HEK293 (cell line): ENCODE measurements at regions not wholly inside any gene's neighbourhood (a gene's known extent, or its start where the extent isn't known, plus 50 kb on each side); places are given as distances from the start of the nearest gene placed in this dataset.
"Not testable (repeated sequence)": the region's sequence is repeated elsewhere in the genome, so short reads cannot be mapped to it uniquely, and the experiment has no call there.

ENCODE experiments used
- CTCF ChIA-PET: fragments of 350-600 bp; formaldehyde crosslinking; extraction: SDS; loops from one replicate; lab custom pipeline; 2021; ENCODE audit warnings: antibody characterized with exemption; lab: Yijun Ruan, JAX
- POLR2A ChIA-PET: fragments of 300-600 bp; formaldehyde crosslinking; extraction: SDS; loops from one replicate; lab custom pipeline; 2020; ENCODE audit warnings: antibody characterized with exemption, inconsistent platforms; lab: Yijun Ruan, JAX
- H3K27ac ChIP-seq: fragments of 200-500 bp; sonication (Bioruptor generic); 2 replicates; pipeline ENCODE4 v1.5.1; 2014; ENCODE audit warnings: low read depth, low read length, control low read depth, inconsistent platforms; ENCODE audit errors: extremely low read depth
- H3K36me3 ChIP-seq, 2 experiments: fragments of 200-500 bp in 1 of 2; sonication (Bioruptor generic) in 1 of 2; 1 replicate in 1 of 2; 2 replicates in 1 of 2; pipeline ENCODE4 v1.5.1; 2014 to 2017; ENCODE audit warnings: inconsistent platforms in 2 of 2, low read length in 2 of 2; ENCODE audit not compliant: control insufficient read depth in 2 of 2, insufficient read depth in 1 of 2
- H3K4me1 ChIP-seq: fragments of 200-500 bp; sonication (Bioruptor generic); 2 replicates; pipeline ENCODE4 v1.5.1; 2014; ENCODE audit warnings: mild to moderate bottlenecking, low read length, inconsistent platforms; ENCODE audit not compliant: control insufficient read depth, insufficient read depth
- H3K4me3 ChIP-seq: 2 replicates; pipeline ENCODE4 v1.5.1; 2011; ENCODE audit warnings: low read depth, mild to moderate bottlenecking, control low read depth, low read length, moderate library complexity
- H3K9me3 ChIP-seq: fragments of 200-500 bp; sonication (Bioruptor generic); 2 replicates; pipeline ENCODE4 v1.5.1; 2014; ENCODE audit warnings: low read depth, low read length, inconsistent platforms; ENCODE audit not compliant: control insufficient read depth, insufficient read depth
- EGR2 ChIP-seq: fragments of 450-650 bp; formaldehyde crosslinking; IDR thresholded peaks from 2 replicates; pipeline ENCODE4 v1.5.1; 2016; ENCODE audit warnings: low read depth, missing biosample characterization, missing genetic modification characterization
- GFI1B ChIP-seq: fragments of 450-650 bp; formaldehyde crosslinking; IDR thresholded peaks from 2 replicates; pipeline ENCODE4 v1.5.1; 2016; ENCODE audit warnings: missing biosample characterization, missing genetic modification characterization
- MZF1 ChIP-seq: fragments of 450-650 bp; formaldehyde crosslinking; IDR thresholded peaks from 2 replicates; pipeline ENCODE4 v1.5.1; 2017; ENCODE audit warnings: missing biosample characterization, missing genetic modification characterization, borderline replicate concordance
- REST ChIP-seq: fragments of 450-650 bp; formaldehyde crosslinking; IDR thresholded peaks from 2 replicates; pipeline ENCODE4 v1.5.1; 2016; ENCODE audit warnings: missing biosample characterization, missing genetic modification characterization
- SP3 ChIP-seq: fragments of 450-650 bp; formaldehyde crosslinking; IDR thresholded peaks from 2 replicates; pipeline ENCODE4 v1.5.1; 2016; ENCODE audit warnings: missing biosample characterization, missing genetic modification characterization
- ZBTB1 ChIP-seq: fragments of 450-650 bp; formaldehyde crosslinking; IDR thresholded peaks from 2 replicates; pipeline ENCODE4 v1.5.1; 2016; ENCODE audit warnings: missing biosample characterization, missing genetic modification characterization
- ZFHX2 ChIP-seq: fragments of 450-650 bp; formaldehyde crosslinking; conservative IDR thresholded peaks from 2 replicates; pipeline ENCODE4 v1.5.1; 2016; ENCODE audit warnings: missing biosample characterization, missing genetic modification characterization
- ZFP37 ChIP-seq: fragments of 450-650 bp; formaldehyde crosslinking; IDR thresholded peaks from 2 replicates; pipeline ENCODE4 v1.5.1; 2016; ENCODE audit warnings: missing biosample characterization, missing genetic modification characterization
- ZNF140 ChIP-seq: fragments of 450-650 bp; formaldehyde crosslinking; IDR thresholded peaks from 2 replicates; pipeline ENCODE4 v1.5.1; 2016; ENCODE audit warnings: missing biosample characterization, missing genetic modification characterization
- ZNF202 ChIP-seq: fragments of 450-650 bp; formaldehyde crosslinking; IDR thresholded peaks from 2 replicates; pipeline ENCODE4 v1.5.1; 2016; ENCODE audit warnings: missing biosample characterization, missing genetic modification characterization, borderline replicate concordance
- ZNF248 ChIP-seq: fragments of 450-650 bp; formaldehyde crosslinking; IDR thresholded peaks from 2 replicates; pipeline ENCODE4 v1.5.1; 2017; ENCODE audit warnings: missing biosample characterization, missing genetic modification characterization
- ZNF292 ChIP-seq: fragments of 450-650 bp; formaldehyde crosslinking; IDR thresholded peaks from 2 replicates; pipeline ENCODE4 v1.5.1; 2016; ENCODE audit warnings: low read depth, missing biosample characterization, missing genetic modification characterization, borderline replicate concordance
- ZNF394 ChIP-seq: fragments of 450-650 bp; formaldehyde crosslinking; IDR thresholded peaks from 2 replicates; pipeline ENCODE4 v1.5.1; 2016; ENCODE audit warnings: missing biosample characterization, missing genetic modification characterization, mild to moderate bottlenecking, moderate library complexity, borderline replicate concordance
- ZNF426 ChIP-seq: fragments of 450-650 bp; formaldehyde crosslinking; IDR thresholded peaks from 2 replicates; pipeline ENCODE4 v1.5.1; 2017; ENCODE audit warnings: missing biosample characterization, missing genetic modification characterization, mild to moderate bottlenecking, inconsistent platforms, moderate library complexity
- ZNF433 ChIP-seq: fragments of 450-650 bp; formaldehyde crosslinking; IDR thresholded peaks from 2 replicates; pipeline ENCODE4 v1.5.1; 2016; ENCODE audit warnings: missing biosample characterization, missing genetic modification characterization, low read depth
- ZNF510 ChIP-seq: fragments of 450-650 bp; formaldehyde crosslinking; IDR thresholded peaks from 2 replicates; pipeline ENCODE4 v1.5.1; 2018; ENCODE audit warnings: mild to moderate bottlenecking, missing genetic modification characterization, missing biosample characterization; ENCODE audit not compliant: insufficient replicate concordance
- ZNF514 ChIP-seq: fragments of 450-650 bp; formaldehyde crosslinking; IDR thresholded peaks from 2 replicates; pipeline ENCODE4 v1.5.1; 2016; ENCODE audit warnings: missing biosample characterization, missing genetic modification characterization
- ZNF529 ChIP-seq: fragments of 450-650 bp; formaldehyde crosslinking; IDR thresholded peaks from 2 replicates; pipeline ENCODE4 v1.5.1; 2017; ENCODE audit warnings: missing genetic modification characterization, missing biosample characterization; ENCODE audit not compliant: insufficient replicate concordance
- ZNF555 ChIP-seq: fragments of 450-650 bp; formaldehyde crosslinking; conservative IDR thresholded peaks from 2 replicates; pipeline ENCODE4 v1.5.1; 2017; ENCODE audit warnings: missing biosample characterization, mild to moderate bottlenecking, missing genetic modification characterization, inconsistent platforms
- ZNF560 ChIP-seq: fragments of 450-650 bp; formaldehyde crosslinking; IDR thresholded peaks from 2 replicates; pipeline ENCODE4 v1.5.1; 2017; ENCODE audit warnings: missing biosample characterization, missing genetic modification characterization, borderline replicate concordance
- ZNF580 ChIP-seq: fragments of 450-650 bp; formaldehyde crosslinking; IDR thresholded peaks from 2 replicates; pipeline ENCODE4 v1.5.1; 2016; ENCODE audit warnings: missing biosample characterization, missing genetic modification characterization
- ZNF629 ChIP-seq: fragments of 450-650 bp; formaldehyde crosslinking; IDR thresholded peaks from 2 replicates; pipeline ENCODE4 v1.5.1; 2017; ENCODE audit warnings: missing biosample characterization, missing genetic modification characterization
- ZNF664 ChIP-seq: fragments of 450-650 bp; formaldehyde crosslinking; IDR thresholded peaks from 2 replicates; pipeline ENCODE4 v1.5.1; 2016; ENCODE audit warnings: missing biosample characterization, missing genetic modification characterization
- ZXDB ChIP-seq: fragments of 450-650 bp; formaldehyde crosslinking; IDR thresholded peaks from 2 replicates; pipeline ENCODE4 v1.5.1; 2016; ENCODE audit warnings: missing biosample characterization, missing genetic modification characterization
- TF ChIP-seq, protein P1 (sequence below): fragments of 450-650 bp; formaldehyde crosslinking; IDR thresholded peaks from 2 replicates; pipeline ENCODE4 v1.5.1; 2016; ENCODE audit warnings: missing biosample characterization, missing genetic modification characterization

GRCh38 chr1:242890192-242890741 lies 364.8 kb downstream of the CEP170 start:
- 0 out of 2 replicates have a peak, but pooled peaks have one; percentile 12 for TF ChIP-seq ZFHX2 (tag by site-specific recombination)
- TF ChIP-seq REST (tag by site-specific recombination) = peak; percentile 91
- no peak for TF ChIP-seq ZNF629 (tag by site-specific recombination)
- no peak for TF ChIP-seq ZNF248 (tag by site-specific recombination)
- no peak for TF ChIP-seq ZXDB (tag by site-specific recombination)
- no peak overlapping the region for H3K4me3 ChIP-seq
- POLR2A ChIA-PET = no interaction called here
- H3K27ac ChIP-seq = no peak overlapping the region
- no peaks in the 10 kb centered on the region for H3K36me3 ChIP-seq
- CTCF ChIA-PET = no interaction called here
- no peaks in the 10 kb centered on the region for H3K9me3 ChIP-seq
- no peaks in the 10 kb centered on the region for H3K4me1 ChIP-seq

DNA sequence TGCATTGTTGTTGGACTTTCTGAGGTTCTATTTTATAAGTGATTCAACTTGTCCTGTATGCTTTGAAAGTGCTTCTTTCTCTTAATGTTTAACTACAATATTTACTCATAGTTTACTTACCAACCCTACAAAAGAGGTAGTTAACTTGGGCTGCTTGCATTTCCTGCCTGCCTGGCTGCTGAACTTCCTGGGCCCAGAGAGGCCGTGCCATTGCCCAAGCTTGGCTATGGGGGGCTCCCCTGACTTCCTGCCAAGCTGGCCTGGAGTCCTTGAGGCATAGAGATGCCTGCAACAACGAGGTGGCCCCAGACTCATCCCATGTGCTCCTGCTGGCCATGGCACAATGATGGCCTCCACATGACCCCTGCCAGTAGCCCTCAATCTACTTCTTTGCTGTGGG lies 361.6 kb upstream of the PLD5 start:
- CTCF ChIA-PET = no interaction called here
- POLR2A ChIA-PET = no interaction called here
- H3K27ac ChIP-seq = no peak overlapping the region

DNA sequence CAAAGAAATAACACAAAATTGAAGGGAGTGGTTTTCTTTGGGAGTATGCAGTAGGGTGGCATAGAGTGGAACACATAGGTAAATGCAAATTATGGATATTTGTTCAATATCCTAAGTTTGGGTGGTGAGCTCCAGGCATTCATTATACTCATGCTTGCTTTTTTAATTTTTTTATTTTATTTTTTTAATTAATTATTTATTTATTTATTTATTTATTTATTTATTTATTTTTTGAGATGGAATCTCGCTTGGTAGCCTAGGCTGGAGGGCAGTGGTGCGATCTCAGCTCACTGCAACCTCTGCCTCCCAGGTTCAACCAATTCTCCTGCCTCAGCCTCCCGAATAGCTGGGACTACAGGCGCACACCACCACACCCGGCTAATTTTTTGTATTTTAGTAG lies 355.5 kb upstream of the PLD5 start:
- H3K27ac ChIP-seq, H3K4me3 ChIP-seq, H3K4me1 ChIP-seq, H3K36me3 ChIP-seq, H3K9me3 ChIP-seq, POLR2A ChIA-PET: not testable (repeated sequence)
- CTCF ChIA-PET = interaction anchor here (0.7 kb wide), 1 partner anchor 91 kb away, joined by 3 read pairs; no protein-coding TSS in a partner anchor
- peak; percentile 75 for TF ChIP-seq REST (tag by site-specific recombination)
- peak; percentile 92 for TF ChIP-seq ZNF426 (tag by site-specific recombination)
- 0 out of 2 replicates have a peak, but pooled peaks have one; percentile 25 for TF ChIP-seq ZBTB1
- TF ChIP-seq MZF1 (tag by site-specific recombination) = peak; percentile 47; the same call in 1 of the 2 replicates
- TF ChIP-seq ZNF664 (tag by site-specific recombination) = peak; percentile 76; the same call in 1 of the 2 replicates
- peak; percentile 80 for TF ChIP-seq ZNF202
- TF ChIP-seq ZNF580 = 0 out of 2 replicates have a peak, but pooled peaks have one; percentile 57
- TF ChIP-seq GFI1B (tag by site-specific recombination) = peak; percentile 67; the same call in 1 of the 2 replicates
- TF ChIP-seq ZXDB (tag by site-specific recombination) = peak; percentile 72
- peak; percentile 94 for TF ChIP-seq ZNF555 (tag by site-specific recombination)
- peak; percentile 79; the same call in 1 of the 2 replicates for TF ChIP-seq ZNF433
- peak; percentile 81; the same call in 1 of the 2 replicates for TF ChIP-seq ZNF560 (tag by site-specific recombination)
- TF ChIP-seq ZNF394 (tag by site-specific recombination) = peak; percentile 92
- peak; percentile 21; the same call in 1 of the 2 replicates for TF ChIP-seq SP3 (tag by site-specific recombination)
- TF ChIP-seq ZFP37 (tag by site-specific recombination) = peak; percentile 59; the same call in 1 of the 2 replicates
- TF ChIP-seq, protein P1, sequence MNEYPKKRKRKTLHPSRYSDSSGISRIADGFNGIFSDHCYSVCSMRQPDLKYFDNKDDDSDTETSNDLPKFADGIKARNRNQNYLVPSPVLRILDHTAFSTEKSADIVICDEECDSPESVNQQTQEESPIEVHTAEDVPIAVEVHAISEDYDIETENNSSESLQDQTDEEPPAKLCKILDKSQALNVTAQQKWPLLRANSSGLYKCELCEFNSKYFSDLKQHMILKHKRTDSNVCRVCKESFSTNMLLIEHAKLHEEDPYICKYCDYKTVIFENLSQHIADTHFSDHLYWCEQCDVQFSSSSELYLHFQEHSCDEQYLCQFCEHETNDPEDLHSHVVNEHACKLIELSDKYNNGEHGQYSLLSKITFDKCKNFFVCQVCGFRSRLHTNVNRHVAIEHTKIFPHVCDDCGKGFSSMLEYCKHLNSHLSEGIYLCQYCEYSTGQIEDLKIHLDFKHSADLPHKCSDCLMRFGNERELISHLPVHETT (tag by site-specific recombination) = 0 out of 2 replicates have a peak, but pooled peaks have one; percentile 27
- peak; percentile 59 for TF ChIP-seq ZNF529 (tag by site-specific recombination)

More for the DNA sequence above, 361.6 kb upstream of the PLD5 start:
- no peak overlapping the region for H3K4me3 ChIP-seq
- H3K4me1 ChIP-seq = no peaks in the 10 kb centered on the region
- H3K9me3 ChIP-seq = no peaks in the 10 kb centered on the region
- TF ChIP-seq EGR2 (tag by site-specific recombination) (no peak), ZNF514 (tag by site-specific recombination) (no peak), ZNF510 (tag by site-specific recombination) (no peak), ZNF140 (tag by site-specific recombination) (no peak), ZNF292 (tag by site-specific recombination) (no peak)
- TF ChIP-seq, all 188 proteins: peak for 0
- H3K36me3 ChIP-seq = no peaks in the 10 kb centered on the region
